GM08714 (cell line): ENCODE measurements at regions not wholly inside any gene's neighbourhood (a gene's known extent, or its start where the extent isn't known, plus 50 kb on each side); places are given as distances from the start of the nearest gene placed in this dataset.

Experiments
- H3K4me3 ChIP-seq: fragments of 200-500 bp; sonication (Bioruptor generic); 2 replicates; pipeline ENCODE4 v1.5.1; 2014; ENCODE audit warnings: mild to moderate bottlenecking, low read length, inconsistent platforms
- ZNF274 ChIP-seq: IDR thresholded peaks from 2 replicates; pipeline ENCODE4 v1.6.1; 2012; ENCODE audit warnings: mild to moderate bottlenecking, low read depth, low read length

- no peak overlapping the region for H3K4me3 ChIP-seq
- no peak for TF ChIP-seq ZNF274
Observed at GRCh38 chr21:31583498-31583897, 76.0 kb upstream of the SOD1 start.

GRCh38 chr21:31580866-31581276 is 78.6 kb upstream of the SOD1 start:
- TF ChIP-seq ZNF274: no peak

GRCh38 chr21:31577271-31577670 is 82.2 kb upstream of the SOD1 start:
- H3K4me3 ChIP-seq: no peak overlapping the region
- no peak for TF ChIP-seq ZNF274

More at GRCh38 chr21:31580866-31581276, 78.6 kb upstream of the SOD1 start:
- no peak overlapping the region for H3K4me3 ChIP-seq

GRCh38 chr21:31576428-31576827 is 83.1 kb upstream of the SOD1 start:
- no peak for TF ChIP-seq ZNF274
- no peak overlapping the region for H3K4me3 ChIP-seq

GRCh38 chr21:31573217-31573616 is 86.3 kb upstream of the SOD1 start:
- H3K4me3 ChIP-seq: no peak overlapping the region
- TF ChIP-seq ZNF274: no peak

- TF ChIP-seq ZNF274: no peak
- H3K4me3 ChIP-seq: no peak overlapping the region
Observed at GRCh38 chr21:31571879-31572278, 87.6 kb upstream of the SOD1 start.

- no peak overlapping the region for H3K4me3 ChIP-seq
- no peak for TF ChIP-seq ZNF274
Observed at GRCh38 chr21:31570824-31571566, 88.5 kb upstream of the SOD1 start.

- no peak for TF ChIP-seq ZNF274
- H3K4me3 ChIP-seq: no peak overlapping the region
Observed at GRCh38 chr21:31566611-31567010, 92.9 kb upstream of the SOD1 start.

- no peak for TF ChIP-seq ZNF274
- H3K4me3 ChIP-seq: no peak overlapping the region
Observed at GRCh38 chr21:31566064-31566463, 93.4 kb upstream of the SOD1 start.

- no peak overlapping the region for H3K4me3 ChIP-seq
- no peak for TF ChIP-seq ZNF274
Observed at GRCh38 chr21:31564439-31564838, 95.1 kb upstream of the SOD1 start.

- peak overlapping the region; percentile 66; the same call in 1 of the 2 replicates for H3K4me3 ChIP-seq
- no peak for TF ChIP-seq ZNF274
Observed at GRCh38 chr21:31560479-31560878, 99.0 kb upstream of the SOD1 start.

GRCh38 chr21:31559368-31560119 is 99.9 kb upstream of the SOD1 start:
- peak overlapping the region; percentile 66 for H3K4me3 ChIP-seq
- no peak for TF ChIP-seq ZNF274

GRCh38 chr21:31558962-31559367 is 100.5 kb upstream of the SOD1 start:
- H3K4me3 ChIP-seq: peak overlapping the region; percentile 66
- no peak for TF ChIP-seq ZNF274

GRCh38 chr21:31558189-31558961 is 101.1 kb upstream of the SOD1 start:
- peak overlapping the region; percentile 56 for H3K4me3 ChIP-seq
- TF ChIP-seq ZNF274: no peak
